HG03108 (cell line): ENCODE measurements at regions not wholly inside any gene's neighbourhood (a gene's known extent, or its start where the extent isn't known, plus 50 kb on each side); places are given as distances from the start of the nearest gene placed in this dataset.
"Not testable (repeated sequence)": the region's sequence is repeated elsewhere in the genome, so short reads cannot be mapped to it uniquely, and the experiment has no call there.

Experiments used
- ATAC-seq: cut with Tn5 transposase; IDR thresholded peaks from one replicate; pipeline ENCODE4 v1.9.1; 2021; ENCODE audit warnings: moderate library complexity; ENCODE audit not compliant: unreplicated experiment

DNA sequence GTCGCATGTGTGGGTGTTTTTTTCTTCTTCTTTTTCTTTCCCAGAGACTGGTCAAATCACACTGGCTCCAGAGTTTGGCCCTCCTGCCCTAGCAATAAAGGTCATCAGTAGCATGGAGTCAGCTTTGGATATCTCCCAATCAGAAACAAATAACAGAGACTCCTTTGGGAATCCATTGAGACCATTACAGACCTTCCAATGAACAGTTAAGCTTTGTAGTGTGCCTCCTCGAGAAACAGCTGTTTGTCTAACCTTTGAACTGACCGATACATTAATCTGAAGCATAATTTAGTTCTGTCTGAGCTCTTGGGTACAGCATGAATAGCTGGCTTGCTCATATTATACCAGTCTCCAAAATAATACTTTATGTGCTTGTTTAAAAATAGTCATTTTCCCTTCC is 1103.2 kb downstream of the GATA3 start:
- no peak for ATAC-seq

DNA sequence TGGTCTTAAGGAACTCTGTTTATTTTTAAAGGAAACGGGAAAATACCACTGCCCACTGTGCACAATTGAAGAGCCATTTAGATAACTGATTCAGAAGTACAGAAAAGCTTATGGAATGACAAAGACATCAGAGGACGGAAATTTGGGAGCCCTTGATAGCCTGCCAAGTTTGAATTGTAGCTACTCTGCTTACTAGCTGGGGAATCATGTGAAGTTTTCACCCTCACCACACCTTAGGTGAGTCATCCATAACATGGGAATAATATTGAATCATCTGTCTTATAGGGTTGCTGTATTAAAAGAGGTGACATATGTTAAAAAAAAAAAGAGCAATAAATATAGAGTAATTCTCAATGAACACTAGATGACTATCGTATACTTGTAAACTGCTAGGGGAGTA is 1104.2 kb downstream of the GATA3 start:
- no peak for ATAC-seq

GRCh38 chr10:9160275-9160674 is 1105.8 kb downstream of the GATA3 start:
- no peak for ATAC-seq

DNA sequence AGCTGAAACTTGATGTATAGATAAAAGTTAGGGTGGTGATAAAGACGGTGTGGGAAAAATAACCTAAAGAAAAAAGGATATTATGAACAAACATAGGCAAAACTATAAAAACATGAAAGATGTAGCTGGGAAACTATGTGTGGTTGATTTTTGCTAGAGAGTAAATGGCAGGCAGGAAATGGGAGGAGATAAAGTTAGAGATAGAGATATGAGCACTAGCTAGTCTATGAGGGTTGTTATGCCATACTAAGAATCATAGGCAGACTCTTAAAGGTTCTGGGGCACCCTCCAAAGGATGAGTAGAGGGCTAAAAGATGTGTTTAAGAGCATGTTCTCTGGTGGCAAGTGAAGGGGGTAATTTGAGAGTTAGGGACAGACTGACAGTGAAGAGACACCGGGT is 1109.2 kb downstream of the GATA3 start:
- ATAC-seq = no peak

GRCh38 chr10:9166770-9167169 is 1112.3 kb downstream of the GATA3 start:
- ATAC-seq = no peak

DNA sequence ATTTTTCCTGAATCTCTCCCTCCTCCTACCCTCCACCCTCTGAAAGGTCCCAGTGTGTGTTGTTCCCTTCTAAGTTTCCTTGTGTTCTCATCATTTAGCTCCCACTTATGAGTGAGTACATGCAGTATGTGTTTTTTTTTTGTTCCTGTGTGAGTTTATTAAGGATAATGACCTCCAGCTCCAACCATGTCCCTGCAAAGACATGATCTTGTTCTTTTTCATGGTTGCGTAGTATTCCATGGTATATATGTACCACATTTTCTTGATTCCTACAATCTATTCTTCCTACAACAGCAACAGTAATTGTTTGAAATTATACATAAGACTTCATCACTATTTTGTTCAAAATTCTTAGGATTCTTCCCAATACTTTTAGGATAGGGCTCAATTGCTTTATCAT is 1117.8 kb downstream of the GATA3 start:
- no peak for ATAC-seq

DNA sequence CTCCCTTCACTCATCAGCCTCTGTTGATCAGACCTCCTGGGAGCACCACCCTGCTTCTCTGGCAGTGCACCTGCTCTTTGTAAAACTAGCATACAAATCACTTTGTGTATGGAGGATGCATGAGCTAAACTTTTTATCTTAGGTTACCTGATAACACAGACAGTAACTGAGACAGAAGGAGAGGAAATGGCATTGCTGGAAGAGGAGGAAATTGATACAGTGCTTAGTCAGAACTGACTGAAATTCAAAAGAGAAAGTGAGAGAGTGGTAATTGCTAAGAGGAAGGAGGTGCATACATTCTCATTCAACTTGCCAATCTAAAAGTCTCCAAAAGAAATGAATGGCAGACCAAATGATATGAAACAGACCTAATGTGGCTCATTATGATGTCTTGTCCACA is 1120.7 kb downstream of the GATA3 start:
- no peak for ATAC-seq

GRCh38 chr10:9183197-9183880 is 1128.9 kb downstream of the GATA3 start:
- ATAC-seq = not testable (repeated sequence)

DNA sequence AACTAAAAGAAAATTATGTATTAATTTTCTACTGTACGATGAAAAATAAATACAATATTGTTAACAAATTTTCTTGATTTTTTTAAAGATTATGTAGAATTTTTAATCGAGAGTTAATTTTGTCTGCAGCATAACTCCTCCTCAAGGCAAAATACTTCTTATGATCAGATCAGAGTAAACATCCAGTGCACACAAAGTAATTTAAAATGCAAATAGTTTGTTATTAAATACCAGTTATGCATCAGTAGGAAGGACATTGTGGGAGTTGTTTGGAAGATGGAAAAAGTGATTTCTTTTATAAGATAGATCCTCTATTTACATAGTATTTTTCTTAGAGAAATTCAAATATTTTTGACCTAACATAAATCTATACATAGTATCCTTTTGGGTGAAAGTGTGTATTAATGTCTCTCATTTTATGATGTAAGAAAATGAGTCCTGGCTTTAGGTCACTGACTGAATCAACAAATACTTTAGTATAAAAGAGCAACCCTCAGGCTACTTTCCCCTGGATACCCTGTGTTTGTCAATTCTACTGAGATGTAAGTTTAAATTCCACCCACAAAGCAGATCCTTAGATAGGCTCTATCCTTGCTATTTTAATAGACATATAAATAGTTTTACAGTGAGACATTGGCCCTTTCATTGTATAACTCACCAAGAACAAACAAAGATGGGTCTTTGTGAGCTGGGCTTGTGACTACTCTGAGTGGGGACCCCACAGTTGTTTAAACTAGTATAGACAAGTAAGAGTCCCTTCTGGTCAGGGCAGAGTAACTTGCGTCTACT is 1133.7 kb downstream of the GATA3 start:
- ATAC-seq = no peak

DNA sequence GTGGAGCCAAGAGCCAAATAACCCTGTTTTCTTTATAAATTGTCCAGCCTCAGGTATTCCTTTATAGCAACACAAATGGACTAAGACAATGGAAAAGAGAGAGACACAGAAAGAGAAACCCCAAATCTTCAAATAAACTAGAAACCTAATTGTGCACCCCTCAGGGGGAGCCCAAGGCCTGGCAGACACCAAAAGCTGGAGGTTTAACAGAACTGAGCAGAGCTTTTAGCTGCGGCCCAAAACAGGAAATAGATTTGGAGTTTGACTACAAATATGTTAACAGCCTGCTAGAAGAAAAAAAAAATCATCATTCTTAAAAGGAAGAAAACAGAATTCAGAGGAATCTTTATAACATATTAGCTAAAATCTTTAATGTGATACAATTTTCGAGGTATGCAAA is 1135.0 kb downstream of the GATA3 start:
- no peak for ATAC-seq

DNA sequence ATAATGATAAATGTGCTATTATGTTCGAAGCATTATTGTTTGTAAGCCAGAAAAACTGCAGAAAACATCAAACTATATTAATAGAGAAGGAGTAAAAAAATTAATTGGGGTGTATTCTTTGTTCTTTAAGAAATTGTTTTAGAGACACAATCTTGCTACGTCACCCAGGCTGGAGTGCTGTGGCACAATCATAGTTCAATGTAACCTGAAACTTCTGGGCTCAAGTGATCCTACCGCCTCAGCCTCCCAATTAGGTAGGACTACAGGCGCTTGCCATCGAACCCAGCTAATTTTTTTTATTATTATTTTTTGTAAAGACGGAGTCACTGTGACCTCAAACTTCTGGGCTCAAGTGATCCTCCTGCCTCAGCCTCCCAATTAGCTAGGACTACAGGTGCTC is 1138.6 kb downstream of the GATA3 start:
- ATAC-seq = no peak

- ATAC-seq = no peak
Observed at GRCh38 chr10:9195385-9195784, 1140.9 kb downstream of the GATA3 start.

- ATAC-seq = no peak
Observed at GRCh38 chr10:9198611-9199010, 1144.1 kb downstream of the GATA3 start.

DNA sequence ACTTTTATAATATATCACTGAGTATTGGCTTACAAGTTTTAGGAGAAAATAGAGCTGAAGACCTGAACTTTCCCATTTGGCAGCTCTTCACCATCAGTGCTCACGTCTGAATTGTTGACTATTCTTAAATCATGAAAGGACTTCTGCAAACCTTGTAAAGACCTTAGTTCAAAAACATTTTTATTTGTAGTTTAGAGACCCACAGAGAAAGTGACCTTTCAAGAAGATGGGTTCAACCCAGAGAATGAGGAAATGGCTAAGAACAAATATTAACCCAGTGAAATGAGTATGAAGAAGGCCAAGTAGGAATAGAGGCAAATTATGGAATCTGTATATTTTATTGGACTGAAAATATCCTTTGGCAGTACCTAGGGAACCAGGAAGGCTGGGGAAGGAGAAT is 1151.1 kb downstream of the GATA3 start:
- no peak for ATAC-seq

DNA sequence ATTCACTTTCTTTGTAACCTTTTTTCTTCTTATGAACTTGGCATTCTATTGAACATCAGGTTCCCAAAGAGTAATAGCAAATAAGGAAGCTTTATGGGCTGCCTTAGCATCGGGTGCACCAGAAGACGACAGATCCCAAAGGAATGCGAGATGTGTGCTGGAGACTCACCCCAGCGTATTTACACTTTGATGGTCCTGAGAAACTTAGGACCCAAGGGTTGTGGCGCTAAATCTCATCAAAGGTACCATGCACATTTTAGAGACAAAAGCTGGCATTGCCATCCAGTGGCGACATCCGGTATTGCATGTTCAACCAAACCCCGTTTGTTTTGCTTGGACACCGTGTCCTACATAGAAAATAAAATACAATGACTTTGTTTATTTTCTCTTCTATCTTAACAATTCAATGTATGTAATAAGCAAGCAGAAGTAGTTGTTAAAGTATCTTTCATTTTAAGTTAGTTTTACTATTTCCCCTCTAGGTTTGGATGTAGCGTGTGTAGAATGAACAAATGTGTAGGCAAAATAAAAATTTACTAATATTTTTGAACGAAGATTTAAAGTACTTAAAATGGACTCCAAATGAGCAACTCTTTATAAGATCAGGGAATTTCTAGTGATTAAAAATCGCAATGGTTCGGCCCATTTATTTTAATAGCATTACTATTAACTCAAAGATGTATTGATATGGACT is 1154.8 kb downstream of the GATA3 start:
- ATAC-seq = no peak

DNA sequence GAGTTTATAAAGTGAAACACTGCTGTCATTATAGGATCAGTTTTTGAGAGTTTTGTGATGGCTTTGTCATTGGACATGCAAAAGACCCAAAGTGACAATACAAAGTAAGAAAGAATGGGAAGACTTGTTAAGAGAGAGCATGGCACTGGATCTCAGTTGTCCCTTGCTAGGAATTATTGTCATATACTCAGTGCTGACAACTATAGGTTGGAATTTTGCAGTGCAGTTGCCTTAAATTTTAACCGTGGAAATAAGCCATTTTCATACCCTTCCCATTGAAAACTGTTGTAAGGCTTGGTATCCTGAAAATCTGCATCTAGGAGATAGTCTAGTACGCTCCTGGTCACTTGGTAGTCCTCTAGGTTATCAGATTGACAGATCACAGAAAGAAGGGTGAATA is 1156.7 kb downstream of the GATA3 start:
- ATAC-seq = no peak

GRCh38 chr10:9214618-9215017 is 1160.1 kb downstream of the GATA3 start:
- ATAC-seq = no peak

DNA sequence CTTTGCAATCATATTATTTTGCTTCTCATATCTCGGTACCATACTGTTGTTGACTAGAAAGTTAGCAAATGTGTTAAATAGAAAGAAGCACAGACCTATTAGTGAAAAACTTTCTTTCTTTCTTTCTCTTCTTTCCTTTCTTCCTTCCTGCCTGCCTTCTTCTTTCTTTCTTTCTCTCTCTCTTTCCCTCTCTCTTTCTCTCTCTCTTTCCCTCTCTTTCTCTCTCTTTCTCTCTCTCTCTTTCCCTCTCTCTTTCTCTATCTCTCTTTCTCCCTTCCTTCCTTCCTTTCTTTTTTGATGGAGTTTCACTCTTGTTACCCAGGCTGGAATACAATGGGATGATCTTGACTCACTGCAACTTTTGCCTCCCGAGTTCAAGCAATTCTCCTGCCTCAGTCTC is 1160.6 kb downstream of the GATA3 start:
- no peak for ATAC-seq

DNA sequence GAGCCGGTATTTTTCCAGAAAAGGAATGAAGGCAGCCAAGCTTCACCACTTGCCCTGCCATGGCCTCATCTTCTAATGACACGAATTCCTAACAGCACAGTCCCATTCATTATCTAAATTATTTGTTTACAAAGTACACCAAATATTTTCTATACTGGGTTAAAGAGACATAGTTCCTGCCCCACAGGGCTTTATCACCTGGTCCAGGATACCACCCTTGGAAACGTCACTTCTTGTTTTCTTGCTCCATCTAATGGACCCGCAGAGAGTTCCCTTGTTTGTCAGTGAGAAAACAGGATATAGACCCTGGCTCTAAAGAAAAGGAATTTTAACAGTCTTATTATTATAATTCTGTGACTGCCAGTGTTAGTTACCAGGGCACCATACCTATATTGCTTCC is 1165.4 kb downstream of the GATA3 start:
- ATAC-seq = no peak

DNA sequence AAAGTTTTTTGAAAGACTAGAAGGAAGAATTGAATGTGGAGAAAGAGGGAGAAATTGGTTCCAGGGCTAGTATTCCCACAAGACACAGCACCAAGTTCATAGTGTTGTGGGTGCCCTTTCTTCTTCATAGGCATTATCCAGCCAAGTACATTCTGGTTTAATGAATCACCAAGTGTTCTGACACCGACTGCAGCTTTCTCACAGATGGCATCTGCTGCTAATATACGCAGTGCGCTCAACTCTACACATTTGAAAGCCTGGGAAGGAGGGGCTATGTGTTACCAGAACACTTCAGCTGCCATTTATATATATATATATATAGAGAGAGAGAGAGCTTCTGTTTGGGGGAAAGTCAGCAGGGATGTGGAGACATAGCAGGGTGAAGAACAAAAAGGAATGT is 1168.4 kb downstream of the GATA3 start:
- no peak for ATAC-seq

DNA sequence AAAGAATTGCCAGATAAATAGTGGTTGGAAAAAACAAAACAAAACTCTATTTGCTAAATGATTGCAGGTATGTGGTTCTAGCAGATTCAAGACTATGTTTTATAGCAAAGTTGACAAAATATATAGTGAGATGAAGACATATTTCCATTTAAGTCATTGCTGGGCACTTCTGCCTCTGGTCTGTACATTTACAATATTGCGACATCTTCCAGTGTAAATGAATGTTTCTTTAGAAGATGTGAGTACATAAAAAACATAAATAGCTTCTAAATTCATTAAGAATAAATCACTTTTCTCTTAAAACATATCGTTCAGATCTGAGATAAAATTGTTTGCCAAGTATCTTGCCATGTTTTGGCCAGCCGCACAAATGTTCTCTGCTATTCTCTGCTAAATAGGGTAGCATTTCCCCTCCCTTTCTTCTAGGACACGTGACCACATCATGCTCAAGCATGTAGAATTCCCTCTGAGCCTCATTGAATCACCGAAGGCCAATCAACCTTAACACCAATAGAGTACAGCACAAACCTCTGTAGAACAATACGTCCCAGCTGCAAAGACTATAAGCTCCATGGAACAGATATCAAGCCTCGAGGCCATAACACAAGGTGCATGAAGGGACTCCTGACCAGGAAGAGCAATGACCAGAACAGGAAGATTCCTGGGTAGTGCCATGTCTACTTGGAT is 1173.3 kb downstream of the GATA3 start:
- no peak for ATAC-seq
